ENCODE measurements at regions not wholly inside any gene's neighbourhood (a gene's known extent, or its start where the extent isn't known, plus 50 kb on each side); places are given as distances from the start of the nearest gene placed in this dataset.

DNA sequence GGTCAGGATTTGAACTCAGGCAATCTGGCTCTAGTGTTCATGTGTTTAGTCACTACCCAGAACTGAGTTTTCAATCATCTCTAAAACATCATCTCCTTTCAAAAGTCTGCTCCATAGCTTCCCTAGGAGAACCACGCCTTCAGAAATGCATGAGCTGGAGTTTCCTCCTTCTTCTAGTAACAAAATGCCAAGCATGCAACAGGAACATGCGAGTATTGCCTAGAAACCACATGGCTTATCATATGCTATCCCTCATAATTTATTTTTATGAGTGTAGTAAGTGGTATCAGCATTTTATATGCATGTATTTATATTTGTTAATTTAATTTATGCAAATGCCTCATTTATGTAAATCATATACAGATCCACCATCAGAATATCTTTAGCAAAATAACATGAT, 170.9 kb downstream of the RAB11FIP2 start:
- ATAC-seq: no peak

DNA sequence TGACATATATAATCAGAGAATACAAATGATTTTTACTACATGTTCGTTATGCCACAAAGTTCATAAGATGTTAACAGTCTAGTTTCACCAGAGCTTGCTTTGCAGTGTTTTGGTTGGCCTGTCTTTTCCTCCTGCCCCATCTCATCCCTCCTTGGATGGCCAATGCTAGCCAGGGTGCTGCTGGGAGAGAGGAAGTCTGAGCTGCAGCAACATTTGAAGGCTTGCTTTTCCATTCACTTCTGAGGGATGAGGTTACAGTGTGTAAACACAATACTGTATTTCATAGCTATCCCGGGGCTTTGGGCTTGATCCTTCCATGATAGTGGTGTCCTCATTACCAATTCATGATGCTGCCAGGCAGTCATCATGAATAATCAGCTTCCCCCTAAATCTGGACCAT, 170.5 kb downstream of the RAB11FIP2 start:
- no peak for ATAC-seq

DNA sequence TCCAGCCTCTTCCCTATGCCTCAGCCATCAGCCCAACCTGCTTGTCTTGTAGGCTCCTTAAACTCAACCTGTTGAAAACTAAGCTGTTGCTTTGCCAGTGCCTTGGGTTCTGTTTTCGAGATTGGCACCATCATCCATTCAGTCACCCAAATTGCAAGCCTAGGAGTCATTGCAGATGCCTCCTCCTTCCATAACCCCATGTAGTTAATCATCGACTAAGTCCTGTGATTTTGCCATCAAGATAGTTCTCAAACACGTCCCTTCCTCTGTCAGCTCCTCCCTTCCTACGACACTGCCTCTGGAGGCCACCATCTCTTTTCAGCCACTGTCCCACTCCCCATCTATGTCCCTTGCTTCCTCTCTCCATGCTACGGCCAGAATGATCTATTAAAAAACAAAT, 168.1 kb downstream of the RAB11FIP2 start:
- ATAC-seq: no peak

DNA sequence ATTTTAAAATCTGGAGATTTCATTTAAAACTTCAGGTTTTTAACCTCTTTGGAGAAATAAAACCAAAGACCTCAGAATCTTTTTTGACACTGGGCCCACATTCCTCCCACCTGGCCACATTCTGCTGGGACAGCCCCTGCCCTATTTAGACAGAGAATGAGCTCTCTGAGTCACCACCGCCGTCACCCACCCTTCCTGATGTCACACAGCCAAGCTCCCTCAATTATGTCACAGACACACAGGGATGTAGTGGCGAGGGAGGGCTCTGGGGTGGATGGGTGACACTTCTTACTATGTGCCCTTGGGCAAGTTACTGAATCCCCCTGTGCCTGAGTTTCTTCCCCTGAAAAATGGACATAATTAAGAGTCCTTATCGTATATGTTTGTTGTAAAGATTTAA, 162.6 kb downstream of the RAB11FIP2 start:
- ATAC-seq: no peak

DNA sequence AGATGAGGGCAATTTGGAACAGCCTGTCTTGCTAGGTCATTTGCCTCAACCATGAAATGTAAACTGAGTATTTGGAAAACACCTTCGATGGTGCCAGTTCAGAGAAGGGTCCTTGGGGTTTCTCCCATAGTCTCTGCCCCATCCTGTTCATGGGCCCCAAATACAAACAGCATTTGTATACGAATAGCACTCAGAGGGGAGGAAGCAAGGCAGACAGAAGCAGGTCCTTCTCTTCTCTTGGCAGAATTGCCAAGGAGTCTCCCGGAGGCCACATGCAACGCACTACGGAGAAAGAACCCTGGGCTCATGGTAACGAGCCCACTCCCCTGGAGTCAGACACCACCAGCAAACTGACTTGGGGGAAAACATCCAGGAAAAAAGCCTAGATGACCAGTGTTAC, 162.1 kb downstream of the RAB11FIP2 start:
- no peak for ATAC-seq

DNA sequence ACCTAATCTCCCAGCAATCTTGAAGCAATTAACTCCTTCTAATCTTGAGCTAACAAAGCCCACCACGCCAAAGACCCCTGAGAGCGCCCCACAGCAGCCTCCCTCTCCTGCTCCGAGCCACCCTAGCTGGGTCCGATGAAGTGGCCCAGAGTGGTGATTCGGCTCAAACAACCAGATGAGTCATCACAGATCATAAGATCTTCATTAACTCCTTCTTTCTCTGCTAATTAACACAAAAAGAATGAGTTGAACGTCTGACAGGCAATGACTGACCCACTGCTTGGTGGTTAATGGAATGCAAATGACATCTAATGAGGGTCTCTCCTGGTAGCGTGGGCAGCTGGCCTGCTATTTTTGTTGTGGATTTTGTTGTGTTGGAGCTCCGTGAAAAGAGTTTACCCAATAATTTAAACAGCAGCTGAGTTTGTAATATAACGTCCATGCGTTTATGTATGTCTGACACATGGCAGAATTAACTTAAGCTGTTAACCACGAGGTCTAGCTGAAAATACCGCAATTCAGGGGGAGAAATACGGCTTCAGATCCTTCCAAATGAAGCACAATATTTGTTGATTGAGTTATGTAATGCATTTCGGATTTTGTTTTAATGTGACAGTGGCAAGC, 161.4 kb downstream of the RAB11FIP2 start:
- ATAC-seq: no peak

DNA sequence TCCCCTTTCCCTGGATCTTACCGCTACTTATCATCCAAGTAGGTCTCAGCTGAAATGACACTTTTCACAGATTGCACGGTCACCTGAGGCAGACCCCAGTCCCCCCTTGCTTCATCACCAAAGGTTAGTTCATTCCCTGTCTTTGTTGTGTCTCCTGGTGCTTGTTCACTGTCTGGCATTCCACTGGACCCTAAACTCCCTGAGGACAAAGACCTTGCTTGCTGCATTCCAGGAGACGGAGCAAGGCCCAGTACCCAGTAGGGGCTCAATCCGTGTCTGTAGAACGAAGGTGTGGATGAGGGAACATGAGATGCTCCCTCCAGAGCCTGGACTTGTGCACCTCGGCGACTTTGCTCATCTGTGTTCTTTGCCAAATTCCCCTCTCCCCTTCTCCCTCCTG, 160.0 kb downstream of the RAB11FIP2 start:
- no peak for ATAC-seq

DNA sequence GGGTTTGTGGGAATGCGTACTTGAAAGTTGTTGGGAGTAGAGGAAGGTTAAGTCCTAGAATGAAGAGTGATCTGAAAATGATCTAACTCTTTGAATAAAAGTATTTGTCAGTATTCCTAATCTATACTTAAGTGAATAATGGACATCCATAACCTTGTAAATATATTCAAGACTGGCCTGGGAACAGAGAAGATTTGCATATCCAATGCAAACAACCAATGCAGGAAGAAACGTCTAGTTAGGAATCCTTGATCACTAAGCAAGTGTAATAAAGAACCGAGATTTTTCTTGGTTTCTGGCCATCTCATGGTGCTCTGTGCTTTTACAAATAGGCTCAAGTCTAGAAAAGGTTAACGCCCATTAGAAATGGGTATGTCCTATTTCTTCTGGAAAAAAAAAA, 157.1 kb downstream of the RAB11FIP2 start:
- no peak for ATAC-seq

DNA sequence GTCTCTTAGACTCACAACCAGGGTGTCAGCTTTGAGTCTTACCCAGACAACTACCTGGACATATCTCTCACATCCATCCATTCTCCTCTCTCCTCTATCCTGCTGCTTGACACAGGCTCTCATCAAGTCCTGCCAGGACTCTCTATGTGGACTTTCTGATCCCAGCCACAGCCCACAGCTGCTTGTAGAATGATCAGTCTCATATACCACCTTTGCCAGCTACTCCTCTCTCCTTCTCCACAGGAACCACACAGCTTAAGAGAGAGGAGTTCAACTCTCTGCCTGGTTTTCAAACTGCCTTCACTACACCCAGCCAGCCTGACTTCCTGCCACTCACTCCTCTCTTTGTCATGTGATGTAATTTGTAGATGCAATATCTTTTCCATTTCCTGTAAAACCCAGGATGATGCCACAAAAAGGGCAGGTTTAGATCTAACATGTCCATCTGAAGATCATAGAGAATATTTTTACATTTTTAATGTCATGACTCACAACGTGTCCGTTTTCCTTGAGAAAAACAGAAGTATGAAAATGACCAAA, 154.0 kb downstream of the RAB11FIP2 start:
- no peak for ATAC-seq

DNA sequence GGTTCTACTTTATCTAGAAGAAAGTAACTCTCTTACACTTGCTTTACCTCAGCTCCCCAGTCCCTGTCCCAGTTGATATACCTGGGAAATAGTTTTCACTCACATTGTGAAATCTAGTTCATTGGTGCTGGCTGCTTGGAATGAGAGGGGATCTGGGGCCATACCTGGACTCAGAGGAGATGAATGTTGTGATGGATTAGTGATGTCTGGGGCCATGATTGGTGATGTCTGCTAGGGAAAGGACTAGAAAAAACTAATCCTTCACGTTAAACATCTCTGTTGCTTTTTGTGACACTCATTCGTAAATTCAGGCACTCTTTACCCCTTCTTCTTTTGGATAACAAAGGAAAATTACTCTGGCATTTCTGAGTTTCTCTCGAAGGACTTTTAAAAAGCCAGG, 152.4 kb downstream of the RAB11FIP2 start:
- no peak for ATAC-seq

DNA sequence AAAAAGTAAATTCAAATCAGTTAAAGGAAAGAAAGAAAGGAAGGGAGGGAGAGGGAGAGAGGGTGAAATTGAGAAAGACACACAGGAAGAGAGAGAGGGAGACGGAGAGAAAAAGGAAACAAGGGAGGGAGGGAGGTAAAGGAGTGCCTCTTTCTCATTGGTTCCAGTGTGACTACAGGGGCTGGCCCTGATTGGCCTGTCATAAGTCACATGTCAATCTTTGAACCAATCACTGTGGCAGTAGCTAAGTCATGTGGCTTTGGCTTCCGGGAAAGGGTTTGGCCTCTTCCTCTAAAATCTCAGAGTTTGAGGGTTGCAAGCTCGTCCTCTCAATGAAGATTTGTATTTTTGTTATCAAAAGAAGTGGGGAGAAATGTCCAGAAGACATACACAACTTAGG, 150.2 kb downstream of the RAB11FIP2 start:
- ATAC-seq: no peak

DNA sequence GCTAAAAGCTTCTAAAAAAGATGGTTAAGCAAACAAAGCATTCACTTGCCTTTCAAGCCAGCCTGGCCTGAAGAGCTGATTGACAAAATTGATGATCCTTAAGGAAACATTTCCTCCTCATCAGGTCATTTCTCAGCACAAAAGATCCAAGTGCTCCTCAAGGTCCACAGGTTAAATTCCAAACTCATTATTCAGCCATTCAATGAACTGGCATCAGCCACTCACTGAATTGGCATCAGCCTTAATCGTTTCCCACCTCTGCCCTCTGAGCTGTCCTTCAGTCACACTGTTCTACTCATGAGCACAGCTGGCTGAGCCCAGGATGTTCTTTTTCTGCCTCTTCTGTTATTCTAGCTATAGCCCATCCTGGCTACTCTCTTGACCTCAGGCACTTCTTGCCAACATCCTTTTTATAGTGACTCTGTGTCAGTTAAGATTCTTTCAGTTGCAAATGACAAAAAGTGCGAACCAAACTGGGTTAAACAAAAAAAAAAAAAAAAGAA, 147.5 kb downstream of the RAB11FIP2 start:
- no peak for ATAC-seq

DNA sequence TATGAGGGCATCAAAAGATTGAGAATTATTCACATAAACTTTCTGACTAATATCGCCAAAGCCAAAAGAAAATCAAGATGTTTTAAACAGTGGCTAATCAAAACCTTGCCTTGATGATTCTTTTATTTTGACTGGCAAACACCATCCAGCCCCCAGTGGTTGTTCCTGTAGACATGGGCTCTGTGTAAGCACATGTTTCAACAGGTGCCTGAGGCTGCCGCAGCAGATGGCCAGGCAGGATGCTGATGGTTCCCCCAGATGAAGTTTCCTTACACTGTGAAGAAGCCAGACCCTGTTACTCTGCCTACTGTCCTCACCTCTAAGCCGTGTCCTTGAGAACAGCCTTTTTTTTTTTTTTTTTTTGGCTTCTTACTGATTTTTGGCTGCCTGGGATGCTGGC, 146.5 kb downstream of the RAB11FIP2 start:
- no peak for ATAC-seq

DNA sequence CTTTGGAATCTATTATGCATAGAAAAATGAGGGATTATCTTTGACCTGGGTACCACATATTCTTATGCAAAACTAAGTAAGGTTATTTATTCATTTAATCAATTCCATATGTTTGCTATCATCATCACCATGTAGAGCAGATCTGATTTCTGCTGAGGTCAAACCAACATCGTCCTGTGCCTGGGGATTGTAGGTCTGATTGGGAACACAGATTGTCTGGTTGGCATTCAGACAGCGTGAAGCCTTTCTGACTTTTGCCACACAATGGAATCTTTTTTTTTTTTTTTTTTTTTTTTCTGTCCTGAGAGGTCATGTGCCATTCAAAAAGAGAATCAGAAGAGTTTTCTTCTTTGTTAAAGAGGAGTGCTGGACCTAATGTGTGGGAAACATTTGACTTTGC, 142.9 kb downstream of the RAB11FIP2 start:
- ATAC-seq: no peak

DNA sequence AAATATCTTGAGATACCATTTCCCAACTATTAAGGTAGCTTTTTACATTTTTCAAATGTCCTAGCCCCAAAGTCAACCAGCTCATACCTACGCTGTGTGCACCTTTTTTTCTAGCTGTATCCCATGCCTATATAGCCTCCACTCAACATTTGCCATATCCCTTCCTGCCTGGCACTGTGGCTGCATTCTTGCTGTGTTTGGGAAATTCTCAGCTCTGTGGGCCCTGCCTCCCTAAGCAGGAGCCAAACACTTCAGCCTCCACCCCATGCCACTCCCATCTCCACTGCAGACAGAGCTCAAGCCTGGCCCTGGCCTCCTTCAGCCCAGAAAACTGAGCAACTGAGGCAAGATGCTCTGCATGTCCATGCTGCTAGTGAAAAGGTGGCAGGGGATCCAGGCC, 141.3 kb downstream of the RAB11FIP2 start:
- ATAC-seq: no peak

DNA sequence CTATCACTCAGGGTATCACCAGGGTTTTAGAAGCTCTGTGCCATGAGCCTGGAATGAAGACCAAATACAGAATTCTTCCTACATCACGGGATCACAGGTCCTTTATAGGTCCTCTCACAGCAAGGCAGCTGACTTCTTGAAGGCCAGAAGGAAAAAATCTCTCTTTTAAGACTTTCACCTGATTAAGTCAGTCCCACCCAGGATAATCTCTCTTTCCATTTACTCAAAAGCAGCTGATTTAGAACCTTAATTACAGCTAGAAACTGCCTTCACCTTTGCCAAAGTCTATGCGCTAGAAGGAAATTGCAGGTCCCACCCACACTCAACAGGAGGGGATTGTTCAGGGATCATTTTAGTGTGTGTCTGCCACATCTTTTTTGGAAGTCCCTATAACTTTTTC, 135.1 kb downstream of the RAB11FIP2 start:
- ATAC-seq: no peak

DNA sequence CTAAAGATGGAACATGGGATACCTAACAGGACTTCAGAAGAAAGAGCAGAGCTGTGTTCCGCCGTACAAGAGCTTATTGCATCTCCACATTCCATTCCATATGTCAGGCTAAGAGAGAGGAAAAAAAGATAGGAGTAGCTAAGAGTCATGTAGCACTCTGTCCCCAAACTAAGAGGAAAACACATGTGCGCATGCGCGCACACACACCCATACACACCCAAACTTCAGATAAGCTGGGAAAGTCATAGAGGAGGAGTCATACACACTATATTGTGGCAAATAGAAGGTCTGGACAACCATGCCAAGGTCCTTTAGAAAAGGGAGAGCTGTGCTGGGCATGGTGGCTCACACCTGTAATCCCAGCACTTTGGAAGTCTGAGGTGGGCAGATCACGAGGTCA, 132.4 kb downstream of the RAB11FIP2 start:
- no peak for ATAC-seq

DNA sequence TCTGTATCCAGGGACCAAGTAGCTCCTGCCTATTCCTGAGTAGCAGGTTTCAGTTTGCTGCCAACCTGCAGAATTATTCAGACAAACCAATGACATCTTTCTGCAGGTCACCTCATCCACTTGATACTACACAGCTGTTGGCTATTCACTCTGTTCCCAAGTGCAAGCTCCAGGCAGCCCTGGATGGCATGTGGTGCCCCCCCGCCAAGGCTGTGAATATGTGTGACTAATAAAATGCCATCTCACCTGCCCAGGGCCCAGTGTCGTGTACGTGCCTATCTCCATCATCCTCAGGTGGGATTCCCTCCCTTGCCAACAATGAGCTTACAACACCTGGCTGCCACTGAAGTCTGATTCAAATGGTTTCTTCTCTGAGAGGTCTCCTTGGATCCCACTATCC, 125.8 kb downstream of the RAB11FIP2 start:
- no peak for ATAC-seq

DNA sequence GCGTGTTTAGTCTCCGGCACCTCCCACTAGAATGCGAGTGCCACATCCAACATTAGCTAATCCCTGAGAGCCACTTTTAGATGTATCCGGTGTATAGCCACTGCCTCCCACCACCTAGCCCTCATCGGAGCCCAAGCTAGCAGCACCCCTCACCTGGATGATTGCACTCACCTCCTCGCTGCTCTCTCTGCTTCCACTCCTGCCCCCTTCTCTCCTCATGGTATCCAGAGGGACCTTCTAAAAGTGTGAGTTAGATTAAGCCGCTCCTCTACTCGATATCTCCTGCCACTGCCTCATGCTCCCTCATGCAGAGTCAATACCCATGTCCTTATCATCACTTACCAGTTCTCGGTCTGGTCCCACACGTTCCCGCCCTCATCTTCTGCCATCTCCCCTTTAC, 125.3 kb downstream of the RAB11FIP2 start:
- no peak for ATAC-seq

DNA sequence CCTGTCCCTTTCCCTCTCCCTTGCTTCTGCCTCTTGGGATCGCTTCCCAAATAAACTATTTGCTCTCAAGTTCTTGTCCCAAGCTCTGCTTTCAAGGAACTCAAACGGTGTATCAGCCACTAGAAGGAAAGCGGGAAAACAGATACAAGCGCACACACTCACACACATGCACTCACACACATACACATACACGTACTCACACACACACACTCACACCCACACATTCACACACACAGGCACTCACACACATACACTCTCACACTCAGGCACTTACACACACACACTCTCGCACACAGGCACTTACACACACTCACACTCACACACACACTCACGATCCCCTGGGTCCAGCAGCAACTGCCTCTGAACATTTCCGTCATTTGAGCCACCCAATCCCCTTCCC, 121.9 kb downstream of the RAB11FIP2 start:
- ATAC-seq: no peak

DNA sequence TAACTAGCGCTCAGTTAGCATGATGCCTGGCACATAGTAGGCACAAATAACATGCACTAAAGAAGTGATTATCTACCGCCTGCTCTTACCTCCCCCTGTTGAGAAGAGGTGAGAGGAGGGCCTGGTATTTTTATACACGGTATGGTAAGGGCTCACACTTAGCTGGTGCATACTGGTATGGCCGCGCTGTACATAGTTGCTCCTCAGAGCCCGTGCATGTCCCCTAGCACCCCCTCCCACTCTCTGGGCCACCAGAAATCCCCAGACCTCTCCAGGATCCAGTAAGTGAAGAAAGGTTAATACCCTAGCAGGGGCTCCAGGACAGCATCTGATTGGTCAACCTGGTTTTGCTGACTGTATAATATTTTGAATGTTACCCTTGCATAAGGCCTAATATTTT, 121.4 kb downstream of the RAB11FIP2 start:
- ATAC-seq: no peak

DNA sequence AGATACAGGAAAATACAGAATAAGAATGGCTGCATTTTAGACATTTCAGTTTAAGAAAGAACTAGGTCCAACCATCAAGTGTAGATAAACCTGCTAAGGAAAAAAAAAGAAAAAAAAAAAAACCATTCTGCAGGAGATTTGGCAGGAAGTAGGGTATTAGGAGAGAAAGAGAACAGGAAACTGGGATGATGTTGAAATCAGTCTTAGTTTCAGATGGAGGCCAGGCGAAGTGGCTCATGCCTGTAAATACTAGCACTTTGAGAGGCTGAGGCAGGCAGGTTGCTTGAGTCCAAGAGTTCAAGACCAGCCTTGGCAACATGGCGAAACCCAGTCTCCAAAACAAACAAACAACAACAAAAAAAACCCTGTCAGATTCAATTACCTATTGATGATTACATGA, 120.2 kb downstream of the RAB11FIP2 start:
- ATAC-seq: no peak

DNA sequence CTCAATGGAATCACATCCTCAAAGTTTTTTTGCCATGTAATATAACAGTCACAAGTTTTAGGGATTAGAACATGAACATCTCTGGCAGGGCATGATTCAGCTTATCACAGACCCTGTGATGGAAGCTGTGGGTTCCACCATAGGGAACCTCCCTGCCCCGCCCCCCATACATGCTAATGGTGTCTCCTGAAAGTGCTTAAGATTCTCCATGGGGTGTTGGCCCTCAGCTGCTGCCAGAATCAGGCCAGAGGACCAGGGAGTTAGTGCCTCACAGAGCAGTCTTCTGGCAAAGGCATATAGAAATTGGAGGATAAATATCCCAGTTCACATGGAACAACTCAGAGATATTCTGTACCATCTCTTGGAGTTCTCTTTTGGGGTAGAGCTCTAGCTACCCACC, 119.4 kb downstream of the RAB11FIP2 start:
- no peak for ATAC-seq

DNA sequence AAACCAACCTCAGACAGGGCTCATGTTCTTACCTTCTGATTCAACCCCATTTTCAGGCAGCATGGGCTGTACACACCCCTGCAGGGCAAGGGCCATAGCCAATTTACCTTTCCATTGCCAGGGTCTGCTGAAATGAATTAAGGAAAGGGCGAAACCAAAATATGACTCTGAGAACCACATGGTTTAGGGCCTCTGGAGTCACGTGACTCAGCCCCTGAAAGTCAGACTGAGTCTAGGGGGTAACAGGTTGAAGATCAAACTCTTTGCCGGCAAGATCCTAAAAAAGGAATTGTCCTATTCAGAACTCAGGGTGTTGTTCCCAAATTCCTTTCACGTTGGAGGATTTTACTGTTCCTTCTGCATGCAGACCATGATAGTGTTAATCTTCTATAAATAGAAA, 118.9 kb downstream of the RAB11FIP2 start:
- ATAC-seq: no peak

DNA sequence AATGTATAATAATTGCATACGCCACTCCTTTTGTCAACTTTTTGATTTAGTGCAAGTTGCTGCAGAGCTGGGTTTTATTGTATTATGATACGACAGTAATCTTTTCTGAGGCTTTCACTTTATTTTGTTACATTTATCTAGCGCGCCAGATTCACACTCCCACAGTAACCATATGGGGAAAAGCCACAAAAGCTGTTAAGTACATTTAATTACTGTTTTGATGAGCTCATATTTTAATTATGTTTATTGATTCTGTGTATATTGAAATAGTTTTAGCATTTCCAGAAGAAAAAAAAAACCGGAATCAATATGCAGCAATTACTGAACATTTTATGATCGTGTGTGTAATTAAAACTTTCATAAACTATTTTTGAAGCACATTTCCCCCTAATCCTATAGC, 118.5 kb downstream of the RAB11FIP2 start:
- ATAC-seq: no peak
